ENCODE measurements at regions not wholly inside any gene's neighbourhood (a gene's known extent, or its start where the extent isn't known, plus 50 kb on each side); places are given as distances from the start of the nearest gene placed in this dataset.

DNA sequence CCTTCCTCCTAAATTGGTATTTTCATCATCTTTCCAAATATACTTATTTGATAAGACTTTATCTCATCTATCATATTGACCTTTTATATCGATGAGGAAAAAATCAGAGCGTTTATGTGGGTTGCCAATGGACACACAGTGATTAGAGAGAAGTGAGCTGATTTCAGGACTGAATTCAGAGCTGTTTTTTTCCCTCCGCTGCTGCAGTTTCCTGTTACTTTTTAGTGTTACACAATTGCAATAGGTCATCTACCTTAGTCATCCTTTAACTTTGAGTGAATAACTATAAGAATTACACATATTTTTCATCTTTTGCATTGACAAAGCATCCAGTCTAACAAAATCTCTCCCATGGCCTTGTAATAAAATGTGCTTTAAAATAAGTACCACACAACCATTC is 266.3 kb upstream of the CNTN4 start:
- Histone ChIP-seq H3K9me3 (replicated peaks; ENCODE audit: control insufficient read depth, insufficient read depth, low read depth, low read length) (no peaks in the 10 kb centered on the region), H4K20me1 (replicated peaks; ENCODE audit: control insufficient read depth, insufficient read depth, low read length) (no peaks in the 10 kb centered on the region), H3K27ac (ENCODE audit: extremely low read depth, low read depth, low read length) (no peak overlapping the region), H3K9me1 (ENCODE audit: control insufficient read depth, insufficient read depth, low read length) (no peaks in the 10 kb centered on the region), H3K4me1 (replicated peaks in 1 of 2; ENCODE audit: control insufficient read depth in 2 of 2, insufficient read depth in 2 of 2, low read length in 2 of 2) (no peaks in the 10 kb centered on the region), H3K4me3 (no peak overlapping the region), H3K36me3 (ENCODE audit: control insufficient read depth, insufficient read depth, low read length) (no peaks in the 10 kb centered on the region), H2AFZ (ENCODE audit: low read depth, low read length) (no peak overlapping the region), H3K9ac (ENCODE audit: insufficient read depth in 1 of 2, low read depth in 2 of 2, low read length in 2 of 2) (no peak overlapping the region), H3K4me2 (ENCODE audit: insufficient read depth, low read length) (no peak overlapping the region), H3K27me3 (ENCODE audit: control insufficient read depth in 2 of 2, insufficient read depth in 2 of 2, low read length in 2 of 2) (no peaks in the 10 kb centered on the region), H3K79me2 (ENCODE audit: control insufficient read depth, insufficient read depth, low read length) (no peaks in the 10 kb centered on the region)
- no TSS peak for BruUV-seq (replicated peaks)
- TF ChIP-seq POLR2B (IDR thresholded peaks at IDR 0.05; ENCODE audit: low read depth, partially characterized antibody) (no peak), GABPB2 (CRISPR knock-in tag; conservative IDR thresholded peaks at IDR 0.05) (no peak), PTTG1 (tag; IDR thresholded peaks at IDR 0.05; ENCODE audit: low read depth) (no peak)
- in situ Hi-C loops (cut with MboI) = no loop called here
- 0% methylated on average over 3 of the region's 3 CpGs for WGBS (ENCODE audit: insufficient coverage, low coverage, missing lambda C conversion rate)
- ChIA-PET POLR2A (no interaction called here), CTCF (ENCODE audit: low intra/inter-chr PET ratio) (no interaction called here)
- ATAC-seq (no peak), DNase-seq (ENCODE audit: extremely low read depth in 1 of 4, low spot score in 3 of 4) (no peak), FAIRE-seq (no peak)
- intact Hi-C loops (cut with micrococcal nuclease) = no loop called here

DNA sequence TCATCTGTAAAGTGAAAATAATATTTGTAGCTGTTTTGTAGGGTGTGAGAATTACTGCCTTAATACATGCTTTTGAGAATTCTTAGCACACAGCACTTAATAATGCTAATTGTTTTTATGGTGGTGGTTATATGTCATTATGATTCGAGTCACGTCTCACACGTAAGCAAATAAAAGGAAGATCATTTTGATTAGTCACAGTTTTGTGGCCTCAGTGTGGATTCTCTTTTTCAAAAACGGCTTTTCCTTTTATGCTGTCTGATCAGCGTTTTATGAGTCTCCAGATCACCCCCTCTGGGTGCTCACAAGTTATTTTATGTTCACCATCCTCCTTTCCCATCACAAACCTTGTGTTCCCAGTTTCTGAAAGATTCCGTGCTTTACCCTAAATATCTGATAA is 255.6 kb upstream of the CNTN4 start:
- WGBS (ENCODE audit: insufficient coverage, low coverage, missing lambda C conversion rate) = 0% methylated on average over 6 of the region's 6 CpGs
- no peak for FAIRE-seq
- DNase-seq (ENCODE audit: extremely low read depth in 1 of 4, low spot score in 3 of 4) = no peak
- no peaks in the 10 kb centered on the region for H3K79me2 ChIP-seq (ENCODE audit: control insufficient read depth, insufficient read depth, low read length)
- H3K9me3 ChIP-seq (replicated peaks; ENCODE audit: control insufficient read depth, insufficient read depth, low read depth, low read length) = no peaks in the 10 kb centered on the region
- no peak overlapping the region for H3K9ac ChIP-seq (ENCODE audit: insufficient read depth in 1 of 2, low read depth in 2 of 2, low read length in 2 of 2)
- no peaks in the 10 kb centered on the region for H4K20me1 ChIP-seq (replicated peaks; ENCODE audit: control insufficient read depth, insufficient read depth, low read length)
- POLR2A ChIA-PET = no interaction called here
- H3K27ac ChIP-seq (ENCODE audit: extremely low read depth, low read depth, low read length) = no peak overlapping the region
- H3K4me3 ChIP-seq = no peak overlapping the region
- BruUV-seq (replicated peaks) = no TSS peak
- in situ Hi-C loops (cut with MboI) = no loop called here
- no peaks in the 10 kb centered on the region for H3K36me3 ChIP-seq (ENCODE audit: control insufficient read depth, insufficient read depth, low read length)
- H3K4me1 ChIP-seq (replicated peaks in 1 of 2; ENCODE audit: control insufficient read depth in 2 of 2, insufficient read depth in 2 of 2, low read length in 2 of 2) = no peaks in the 10 kb centered on the region
- ATAC-seq = no peak
- CTCF ChIA-PET (ENCODE audit: low intra/inter-chr PET ratio) = no interaction called here
- H3K9me1 ChIP-seq (ENCODE audit: control insufficient read depth, insufficient read depth, low read length) = no peaks in the 10 kb centered on the region
- intact Hi-C loops (cut with micrococcal nuclease) = no loop called here
- no peaks in the 10 kb centered on the region for H3K27me3 ChIP-seq (ENCODE audit: control insufficient read depth in 2 of 2, insufficient read depth in 2 of 2, low read length in 2 of 2)
- no peak overlapping the region for H3K4me2 ChIP-seq (ENCODE audit: insufficient read depth, low read length)
- no peak overlapping the region for H2AFZ ChIP-seq (ENCODE audit: low read depth, low read length)
- TF ChIP-seq RBFOX2 (IDR thresholded peaks at IDR 0.05; ENCODE audit: low read depth, low read length) (no peak), ZBTB5 (IDR thresholded peaks at IDR 0.05) (no peak), IRF1 (CRISPR knock-in tag; IDR thresholded peaks at IDR 0.05; ENCODE audit: borderline replicate concordance) (no peak), POLR2B (IDR thresholded peaks at IDR 0.05; ENCODE audit: low read depth, partially characterized antibody) (no peak), RNF2 (IDR thresholded peaks at IDR 0.05) (no peak), GTF2E2 (tag; IDR thresholded peaks at IDR 0.05) (no peak), ATF3 (IDR thresholded peaks at IDR 0.05) (no peak), ATF3 (CRISPR knock-in tag; conservative IDR thresholded peaks at IDR 0.05) (no peak), MCM5 (IDR thresholded peaks at IDR 0.05; ENCODE audit: low read depth) (no peak), IFI16 (CRISPR knock-in tag; IDR thresholded peaks at IDR 0.05) (no peak), TAF7 (tag; IDR thresholded peaks at IDR 0.05) (no peak), DACH1 (IDR thresholded peaks at IDR 0.05; ENCODE audit: partially characterized antibody) (no peak), ZNF184 (CRISPR knock-in tag; IDR thresholded peaks at IDR 0.05) (no peak), ZNF134 (CRISPR knock-in tag; conservative IDR thresholded peaks at IDR 0.05) (no peak)
